ENCODE measurements at regions not wholly inside any gene's neighbourhood (a gene's known extent, or its start where the extent isn't known, plus 50 kb on each side); places are given as distances from the start of the nearest gene placed in this dataset.

DNA sequence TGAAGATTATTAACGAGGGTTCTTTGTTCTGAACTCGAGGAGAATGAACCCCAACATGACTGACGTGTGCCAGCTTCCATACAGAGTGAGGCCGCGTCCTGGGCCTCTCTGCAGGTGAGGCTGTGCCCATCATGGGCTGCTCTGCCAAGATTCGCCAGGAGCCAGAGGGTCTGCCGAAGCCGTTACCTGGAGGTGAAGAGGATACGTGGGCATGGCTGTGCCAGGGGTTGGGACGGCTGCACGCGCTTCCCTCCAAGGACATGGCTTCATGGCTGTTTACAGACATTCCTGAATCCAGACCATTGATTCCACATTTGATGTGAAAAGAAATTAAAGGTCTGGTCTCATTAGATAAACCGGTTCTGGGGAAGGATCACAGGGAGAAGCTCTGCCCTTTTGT lies 211.4 kb upstream of the SALL3 start:
- DNase-seq, result no peak

DNA sequence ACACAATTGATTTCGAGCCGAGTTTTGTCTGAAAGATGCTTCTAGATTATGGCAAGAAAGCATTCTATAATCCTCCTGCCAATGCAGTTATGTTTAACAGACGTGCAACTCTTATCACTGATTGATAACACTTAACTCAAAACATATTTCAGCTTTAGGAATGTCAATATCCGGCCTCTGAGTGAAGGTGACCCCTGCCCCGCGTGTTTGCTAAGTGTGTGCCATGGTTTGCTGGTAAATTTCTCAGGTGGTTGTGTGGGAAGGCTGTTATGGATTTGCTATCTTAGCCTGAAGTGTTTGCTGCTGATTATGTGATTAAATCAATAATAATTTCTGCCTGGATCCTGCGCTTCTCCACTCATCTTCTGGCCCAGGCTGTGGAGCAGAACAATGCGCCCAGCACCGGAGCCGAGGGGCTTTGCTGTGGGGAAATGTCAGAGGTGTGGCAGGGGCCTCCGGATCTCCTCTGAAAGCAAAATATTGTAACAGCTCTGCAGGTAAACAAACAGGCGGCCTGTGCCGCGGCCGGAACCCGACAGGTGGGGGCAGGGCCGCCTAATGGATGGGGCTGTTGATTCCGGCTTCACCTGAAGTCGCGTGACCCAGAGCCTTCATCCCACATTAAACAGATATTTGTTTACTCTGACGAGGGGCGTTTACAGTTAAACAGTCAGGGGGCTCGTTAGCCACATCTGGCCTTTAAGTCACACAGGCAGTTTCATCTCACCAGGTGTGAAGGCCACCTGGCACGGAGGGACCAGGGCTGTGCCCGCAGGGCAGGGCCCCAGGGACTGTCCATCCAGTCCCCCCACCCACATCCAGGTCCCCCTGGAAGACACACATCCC lies 210.7 kb upstream of the SALL3 start:
- no peak for DNase-seq

DNA sequence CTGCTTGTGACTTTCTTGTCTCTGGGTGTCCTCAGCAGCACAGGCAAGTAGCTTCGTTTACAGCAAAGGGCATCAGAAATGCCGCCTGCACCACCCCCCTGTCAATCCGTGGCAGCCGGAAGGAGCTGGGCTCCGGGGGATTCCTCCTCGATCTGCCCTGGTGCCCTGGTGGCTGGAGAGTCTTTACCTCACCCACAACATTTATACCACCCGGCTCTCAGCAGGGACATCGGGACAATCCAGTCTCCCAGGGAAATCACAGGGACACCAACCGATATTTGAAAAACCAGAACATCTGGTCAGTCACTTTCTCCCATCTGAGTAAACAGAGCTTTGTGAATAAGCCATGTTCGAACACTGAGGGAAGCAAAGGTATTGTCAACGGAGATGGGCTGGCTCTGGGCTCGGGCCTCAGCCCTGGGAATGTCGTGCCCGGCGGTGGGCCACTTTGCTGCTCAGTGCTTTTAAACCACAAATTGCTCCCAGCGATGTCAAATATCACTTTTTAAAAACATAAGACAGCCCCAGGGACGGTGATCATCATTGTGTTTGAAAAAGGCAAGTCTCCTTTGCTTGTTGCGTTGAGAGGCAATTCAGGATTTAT lies 210.0 kb upstream of the SALL3 start:
- DNase-seq, result no peak

DNA sequence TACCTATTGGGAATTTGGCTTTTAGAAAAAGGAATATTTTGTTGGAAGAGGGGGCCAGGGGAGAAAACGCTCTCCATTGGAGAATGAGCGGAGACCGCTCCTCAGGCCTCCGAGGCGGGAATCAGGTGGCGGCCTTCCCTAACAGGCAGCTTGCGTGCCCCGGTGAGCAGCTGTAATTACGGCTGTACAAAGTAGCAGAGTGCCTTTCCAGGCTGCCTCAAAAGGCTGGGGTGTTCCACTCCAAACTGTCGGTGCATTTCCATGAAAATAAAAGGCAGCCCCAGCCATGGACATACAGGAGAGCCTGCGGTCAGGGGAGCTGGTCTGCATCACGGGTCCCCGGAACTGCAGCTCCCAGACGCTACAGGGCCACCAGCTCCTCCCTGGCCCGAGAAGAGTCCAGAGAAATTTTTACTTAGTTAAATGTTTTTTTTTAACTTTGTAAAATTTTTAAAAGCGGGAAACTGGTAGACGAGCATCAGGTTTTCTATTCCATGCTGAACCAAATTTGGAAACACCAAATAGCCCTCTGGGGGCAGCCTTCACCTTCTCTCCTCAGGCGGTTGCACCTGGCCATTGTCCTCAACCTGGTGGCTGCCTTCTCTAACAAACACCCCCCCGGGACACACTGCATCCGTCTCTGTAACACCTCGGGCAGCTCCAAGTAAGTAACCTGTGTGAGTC lies 209.3 kb upstream of the SALL3 start:
- DNase-seq, result no peak

DNA sequence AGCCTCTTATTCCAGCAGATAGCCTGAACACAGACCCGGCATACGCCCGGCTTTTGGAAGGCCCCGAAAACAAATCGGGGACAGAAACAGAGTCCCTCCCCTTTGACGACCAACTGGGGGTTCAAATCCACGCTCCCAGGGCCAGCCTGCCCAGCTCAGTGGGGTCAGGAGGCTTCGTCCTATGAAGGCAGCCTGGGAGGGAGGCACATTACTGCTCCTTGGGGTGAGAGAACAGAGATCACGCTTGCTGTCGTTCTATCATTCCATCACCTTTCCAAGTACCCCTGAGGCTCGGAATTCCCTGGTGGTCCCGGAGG lies 208.8 kb upstream of the SALL3 start:
- DNase-seq, result no peak

DNA sequence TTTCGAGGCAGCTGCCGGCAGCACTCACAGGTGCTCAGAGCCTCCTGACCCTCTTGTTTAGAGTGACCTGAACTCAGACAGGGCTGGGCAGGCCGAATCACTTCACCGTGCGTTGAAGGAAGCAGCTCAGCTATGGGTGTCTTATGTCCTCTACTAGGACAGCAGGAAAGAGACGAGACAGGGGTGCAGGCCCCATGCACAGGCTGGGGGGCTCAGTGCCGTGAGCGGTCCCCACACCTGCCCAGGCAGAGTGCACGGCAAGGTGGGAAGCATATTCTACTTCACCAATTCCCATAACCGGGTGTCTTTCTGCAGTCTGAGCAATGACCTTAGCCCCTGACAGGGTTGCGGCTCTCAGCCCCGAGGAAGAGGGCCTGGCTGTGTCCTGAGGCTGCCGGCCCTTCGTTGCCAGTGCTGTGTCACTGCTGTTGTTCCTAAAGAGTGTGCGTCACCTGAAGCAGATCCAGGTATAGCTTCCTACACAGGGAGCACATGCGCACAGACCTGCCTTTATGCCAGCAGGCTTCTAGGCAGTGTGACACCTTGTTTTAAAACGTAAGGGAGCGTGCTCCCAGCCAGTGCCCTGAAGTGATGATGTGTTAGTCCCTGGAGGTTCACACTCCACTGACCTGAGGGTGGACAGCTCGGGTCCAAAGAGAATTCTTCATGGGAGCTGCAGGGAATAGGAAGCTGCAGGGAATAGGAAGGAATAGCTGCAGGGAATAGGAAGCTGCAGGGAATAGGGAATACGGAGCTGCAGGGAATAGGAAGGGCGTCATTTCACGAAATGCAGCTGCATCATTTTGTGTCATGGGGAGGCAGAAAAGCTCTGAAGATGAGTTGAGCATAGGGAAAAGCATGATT lies 207.9 kb upstream of the SALL3 start:
- DNase-seq, result no peak

DNA sequence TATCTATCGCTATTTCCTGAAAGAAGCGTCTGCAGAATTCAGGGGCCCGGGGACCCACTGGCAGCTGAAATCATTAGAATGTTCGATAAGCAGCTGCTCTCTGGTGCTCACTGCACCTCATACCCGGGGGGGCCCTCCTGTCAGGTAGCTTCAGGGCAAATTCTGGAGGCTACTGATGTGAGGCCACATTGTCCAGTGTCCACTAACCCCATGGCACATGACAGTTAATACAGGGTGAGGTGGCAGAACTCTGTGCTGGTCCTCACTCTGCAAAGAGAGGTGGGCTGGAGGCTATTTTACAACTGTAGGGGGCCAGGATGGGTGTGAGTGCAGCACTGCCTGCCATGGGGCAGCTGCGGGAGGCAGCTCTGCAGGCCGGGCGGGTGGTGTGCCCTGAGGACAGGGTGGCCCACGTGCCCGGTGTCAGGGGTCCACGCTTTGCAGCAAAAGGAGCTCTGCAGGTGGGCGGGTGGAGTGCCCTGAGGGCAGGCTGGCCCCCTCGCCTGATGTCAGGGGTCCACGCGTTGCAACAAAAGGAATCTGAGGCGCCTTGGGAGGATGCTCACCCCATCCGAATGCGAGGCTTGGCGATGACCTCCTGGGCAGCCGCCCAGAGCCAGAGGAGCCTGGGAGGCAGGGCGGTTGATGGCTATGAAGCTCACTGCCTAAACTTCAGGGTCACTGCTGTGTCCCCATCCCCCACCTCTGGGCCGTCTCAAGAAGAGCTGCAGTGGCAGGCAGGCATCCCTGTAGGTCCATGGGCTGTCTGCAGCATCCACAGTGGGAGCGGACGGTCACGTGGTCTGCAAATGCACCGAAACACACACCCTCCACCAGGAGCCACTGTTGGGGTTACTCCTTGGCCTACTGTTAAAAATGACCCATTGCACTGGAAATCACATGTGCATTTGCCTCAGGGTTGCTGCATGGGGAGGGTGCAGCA lies 207.0 kb upstream of the SALL3 start:
- DNase-seq, result no peak

DNA sequence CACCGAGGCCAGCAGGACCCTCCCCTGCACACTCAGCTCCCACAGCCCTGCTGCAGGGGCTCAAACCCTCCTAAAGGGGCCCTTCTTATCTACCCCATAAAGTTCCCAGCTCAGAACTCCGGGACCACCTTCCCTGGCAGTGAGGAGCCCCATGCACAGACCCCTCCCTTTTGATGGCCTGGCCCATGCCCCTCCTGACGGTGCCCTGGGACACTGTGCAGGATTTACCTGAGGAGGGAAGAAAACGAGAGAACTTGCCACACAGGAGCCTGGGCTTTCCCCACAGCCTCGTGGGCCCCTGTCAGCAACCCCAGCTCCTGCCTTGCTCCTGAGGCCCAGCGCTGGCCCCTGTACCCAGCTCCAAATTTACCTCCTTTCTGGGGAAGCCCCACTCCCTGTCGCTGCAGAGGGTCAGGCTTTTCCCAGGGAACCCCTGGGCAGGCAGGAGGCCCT lies 206.3 kb upstream of the SALL3 start:
- no peak for DNase-seq

DNA sequence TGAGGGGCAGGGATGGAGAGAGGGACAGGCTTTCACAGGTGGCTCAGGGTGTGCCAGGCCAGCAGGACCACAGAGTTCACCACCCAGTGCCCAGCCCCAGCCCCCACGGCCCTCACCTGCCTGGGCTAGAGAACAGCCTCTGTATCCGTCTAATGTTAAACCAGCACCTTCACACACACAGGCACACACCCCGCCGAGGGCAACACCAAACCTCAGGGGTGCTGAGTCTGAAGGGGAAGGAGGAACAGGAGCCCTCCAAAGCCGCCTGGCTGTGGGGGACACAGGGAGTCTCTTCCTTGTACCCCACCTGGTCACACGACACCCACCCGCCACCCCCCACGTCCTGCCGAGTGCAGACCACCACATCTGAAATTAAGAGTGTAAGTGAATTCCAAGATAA lies 205.8 kb upstream of the SALL3 start:
- DNase-seq, result no peak

DNA sequence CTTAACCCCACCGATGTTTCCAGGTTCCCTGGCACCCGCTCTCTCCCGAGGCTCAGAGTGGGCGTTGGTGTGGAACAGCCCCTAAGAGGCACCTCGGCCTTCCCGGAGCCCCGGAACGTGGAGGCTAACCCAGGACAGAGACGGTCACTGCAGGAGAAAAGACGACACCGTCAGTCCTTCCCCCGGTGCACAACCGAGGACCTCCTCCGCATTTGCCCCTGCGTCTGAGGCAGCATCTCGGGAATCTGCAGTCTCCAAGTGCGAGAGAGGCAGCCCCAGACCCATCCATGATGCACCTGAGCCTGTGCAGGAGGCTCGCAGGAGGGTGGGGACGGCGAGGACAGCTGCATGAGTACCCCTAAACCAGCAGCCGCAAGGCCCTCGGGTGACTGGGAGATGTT lies 204.9 kb upstream of the SALL3 start:
- no peak for DNase-seq

DNA sequence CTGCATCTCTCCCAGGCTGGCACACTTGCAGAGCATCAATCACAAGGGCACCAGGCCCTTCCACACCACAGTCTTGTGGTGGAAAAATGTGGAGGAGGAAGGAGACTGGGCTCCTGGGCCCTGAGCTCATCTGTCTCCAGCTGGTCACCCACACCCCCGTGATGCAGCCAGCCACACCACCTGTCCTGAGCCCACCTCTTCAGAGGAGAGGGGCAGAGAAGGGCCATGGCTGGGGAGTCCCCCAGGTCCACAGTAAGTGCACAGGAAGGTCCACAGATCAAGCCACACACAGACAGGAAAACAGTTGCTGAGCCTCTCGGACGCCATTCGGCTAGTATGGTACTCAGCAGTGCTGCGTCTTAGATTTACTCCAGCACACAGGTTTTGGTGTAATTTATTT lies 203.5 kb upstream of the SALL3 start:
- no peak for DNase-seq

DNA sequence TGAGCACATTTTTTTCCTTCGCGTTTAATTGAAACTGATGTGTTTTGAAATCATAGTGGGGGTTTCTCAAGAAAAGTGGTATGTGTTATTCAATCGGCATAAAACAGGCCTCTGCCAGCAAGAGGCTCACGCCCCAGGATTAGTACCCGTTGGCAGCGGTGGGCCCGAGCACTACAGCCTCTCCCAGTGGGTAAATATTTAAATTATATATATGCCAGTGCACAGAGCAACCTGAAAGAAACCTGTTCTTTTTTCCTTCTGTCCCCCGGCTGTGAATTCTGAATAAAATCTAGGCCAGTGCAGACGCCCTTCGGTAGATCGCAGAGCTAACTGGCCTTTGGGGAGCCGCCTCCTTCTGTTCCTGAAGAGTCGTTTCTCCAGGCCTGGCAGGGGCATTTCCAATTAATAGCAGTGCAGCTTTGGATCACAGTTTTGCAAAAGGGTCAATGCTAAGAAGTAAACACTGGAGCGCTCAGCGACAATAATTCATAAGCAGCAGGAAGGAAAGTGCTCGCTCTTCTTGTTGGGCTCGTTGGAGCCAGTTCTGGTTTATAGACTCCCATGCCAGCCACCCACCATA lies 202.8 kb upstream of the SALL3 start:
- DNase-seq, result no peak

DNA sequence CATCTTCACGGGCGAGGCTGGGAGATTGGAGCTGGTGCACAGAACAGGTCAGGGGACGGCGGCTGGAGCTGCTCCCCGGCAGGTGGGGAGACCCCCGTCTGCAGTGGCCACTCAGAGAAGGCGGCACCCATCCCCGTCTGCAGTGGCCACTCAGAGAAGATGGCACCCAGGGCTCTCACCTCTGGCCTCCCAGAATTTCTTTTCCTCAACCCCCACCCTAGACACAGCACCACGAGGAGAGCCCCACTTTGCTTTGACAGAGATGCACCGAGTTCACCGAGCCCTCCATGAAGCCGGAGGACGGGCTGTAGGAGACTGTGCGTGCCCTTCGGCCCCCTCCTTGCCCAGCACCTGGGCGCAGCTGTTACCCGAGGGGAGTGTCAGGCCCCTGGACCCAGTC lies 201.6 kb upstream of the SALL3 start:
- DNase-seq, result no peak

DNA sequence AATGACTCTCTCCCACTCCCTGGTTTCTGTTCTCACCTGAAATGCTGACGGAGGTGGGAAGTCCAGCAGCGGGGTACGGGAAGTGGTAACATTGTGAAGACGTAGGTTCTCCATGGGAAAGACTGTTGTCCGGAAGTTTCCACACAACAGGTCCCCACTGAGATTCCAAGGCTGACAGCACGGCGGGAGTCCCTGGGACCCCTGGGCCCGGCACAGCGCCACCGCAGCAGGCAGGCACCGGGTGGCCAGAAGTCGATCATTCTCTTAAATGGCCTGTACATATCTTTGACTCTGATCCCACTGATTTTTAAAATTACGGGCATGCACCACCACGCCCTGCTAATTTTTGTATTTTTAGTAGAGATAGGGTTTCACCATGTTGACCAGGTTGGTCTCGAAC lies 201.0 kb upstream of the SALL3 start:
- no peak for DNase-seq

DNA sequence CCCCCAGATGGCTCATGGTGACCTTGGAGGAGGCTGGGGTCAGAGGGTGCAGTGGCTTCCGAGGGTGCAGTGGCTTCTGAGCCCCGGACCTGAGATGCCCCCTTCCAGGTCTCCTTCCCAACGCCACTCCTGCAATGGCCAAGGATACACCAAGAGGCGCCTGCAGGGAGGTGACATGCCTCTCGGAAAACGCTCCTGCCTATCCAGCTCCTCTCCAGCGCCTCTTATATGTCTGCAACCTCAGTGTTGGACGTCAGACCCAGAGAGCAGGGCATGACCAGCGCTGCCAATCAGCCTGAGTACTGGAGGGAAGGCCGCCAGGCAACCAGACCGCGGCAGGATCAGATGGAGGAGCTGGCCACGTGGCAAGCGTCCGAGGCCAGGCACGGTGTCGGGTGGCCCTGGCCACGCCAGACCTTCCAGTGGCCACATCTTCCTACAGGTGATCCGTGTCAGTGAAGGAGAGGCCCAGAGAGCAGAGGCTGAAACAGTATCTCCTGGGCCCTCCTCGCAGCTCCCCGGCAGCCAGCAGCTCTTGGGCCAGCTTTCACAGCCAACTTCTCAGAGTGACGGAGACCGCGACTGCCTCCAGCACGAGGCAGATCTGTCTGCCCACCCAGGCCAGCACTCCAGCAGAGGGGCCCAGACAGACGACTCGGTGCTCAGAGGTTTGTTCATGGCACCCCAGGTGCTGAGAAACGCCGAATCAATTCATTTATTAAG lies 199.5 kb upstream of the SALL3 start:
- no peak for DNase-seq

DNA sequence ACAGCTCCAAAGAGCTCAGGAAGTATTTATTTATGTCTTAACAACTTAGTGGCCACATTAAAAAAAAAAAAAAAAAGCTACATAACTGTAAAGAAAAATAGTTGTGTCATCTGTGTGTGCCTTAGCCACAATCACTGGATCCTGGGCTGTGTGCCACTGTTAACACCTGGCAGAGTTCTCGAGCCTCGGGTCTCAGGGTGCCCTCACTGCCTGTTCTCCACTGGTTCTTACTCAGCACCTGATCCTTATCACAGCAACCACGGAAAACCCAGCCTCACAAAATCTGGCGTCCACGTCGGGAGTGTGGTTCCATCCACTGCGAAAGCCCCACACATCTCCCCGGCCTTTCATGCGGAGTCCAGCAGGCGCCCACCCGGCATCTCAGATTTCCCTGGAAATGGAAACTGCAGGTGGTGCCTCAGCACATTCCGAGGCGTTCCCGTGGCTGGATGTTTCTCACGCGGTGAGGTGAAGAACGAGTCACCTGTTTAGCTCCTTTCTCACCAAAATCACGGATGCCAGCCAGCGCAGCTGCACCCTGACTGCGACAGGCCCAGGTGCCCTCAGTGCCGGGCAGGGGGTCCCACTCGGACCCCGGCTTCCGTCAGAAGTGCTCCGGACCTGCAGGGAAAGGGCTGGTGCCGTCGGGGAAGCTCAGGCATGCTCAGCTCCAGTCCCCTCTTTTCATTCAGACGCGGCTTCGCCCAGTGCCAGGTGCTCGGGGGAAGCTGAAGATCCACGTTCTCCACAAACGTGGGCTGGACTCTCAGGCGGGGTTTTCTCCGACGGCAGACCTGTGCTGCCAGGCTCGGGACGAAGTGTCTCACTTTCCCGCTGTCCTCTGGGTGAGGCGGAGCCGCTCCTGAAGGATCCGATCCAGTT lies 198.7 kb upstream of the SALL3 start:
- no peak for DNase-seq

DNA sequence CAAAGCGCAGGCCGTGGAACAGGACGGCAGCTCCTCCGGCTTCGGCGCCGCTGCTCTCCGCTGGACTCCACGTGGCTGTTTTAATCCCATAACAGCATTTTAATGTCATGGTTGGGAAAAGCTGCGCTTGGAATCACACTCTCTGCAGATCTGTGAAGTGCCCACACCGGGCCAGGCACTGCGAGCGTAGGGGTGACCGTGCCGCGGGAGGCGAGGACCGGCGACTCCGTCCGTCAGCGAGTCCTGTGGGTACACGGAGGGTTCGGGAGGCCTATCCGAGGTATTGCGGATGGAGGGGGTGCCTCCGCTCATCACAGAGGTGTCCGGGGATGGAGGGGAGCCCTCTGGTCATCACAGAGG lies 198.0 kb upstream of the SALL3 start:
- no peak for DNase-seq

DNA sequence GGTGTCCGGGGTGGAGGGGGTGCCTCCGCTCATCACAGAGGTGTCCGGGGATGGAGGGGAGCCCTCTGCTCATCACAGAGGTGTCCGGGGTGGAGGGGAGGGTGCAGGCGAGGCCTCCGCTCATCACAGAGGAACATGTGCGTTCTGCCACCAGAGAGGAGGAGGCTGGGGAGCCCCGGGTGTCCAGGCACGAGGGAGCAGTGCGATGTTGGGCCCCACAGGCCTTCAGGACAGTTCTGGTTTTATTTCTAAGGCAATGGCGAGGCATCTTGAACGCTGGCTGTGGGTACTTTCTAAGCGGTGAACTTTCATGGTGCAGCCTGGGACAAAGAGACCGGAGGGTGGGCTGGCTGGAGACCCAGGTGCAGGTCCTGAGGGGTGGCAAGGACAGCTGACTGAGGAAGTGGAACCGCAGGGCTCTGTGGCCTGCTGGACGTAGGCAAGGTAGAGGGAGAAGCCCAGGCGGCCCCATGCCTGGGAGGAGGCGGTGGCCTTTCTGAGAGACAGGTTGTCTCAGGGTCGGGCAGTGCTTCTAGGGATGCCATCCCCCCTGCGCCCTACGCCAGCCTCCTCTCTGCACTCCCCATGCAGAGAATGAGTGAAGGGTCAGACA lies 196.6 kb upstream of the SALL3 start:
- no peak for DNase-seq

DNA sequence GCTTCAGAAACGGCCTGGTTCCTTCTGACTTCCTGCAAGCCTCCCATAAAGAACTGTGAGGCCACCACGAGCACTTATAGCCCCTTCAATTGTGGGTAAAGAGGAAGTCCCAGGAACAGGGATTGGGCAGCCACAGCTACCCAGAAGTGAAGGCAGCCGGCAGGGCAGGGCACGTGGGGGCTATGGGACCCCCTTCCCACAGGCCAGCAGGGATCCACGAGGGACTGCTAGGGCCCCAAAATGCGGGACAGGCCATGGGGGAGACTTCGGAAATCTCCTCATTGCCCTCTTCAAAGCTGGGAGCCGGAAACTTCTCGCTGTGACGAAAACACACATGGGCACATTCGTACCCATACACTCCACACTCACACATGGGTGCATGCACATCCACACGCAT lies 196.1 kb upstream of the SALL3 start:
- DNase-seq, result no peak

DNA sequence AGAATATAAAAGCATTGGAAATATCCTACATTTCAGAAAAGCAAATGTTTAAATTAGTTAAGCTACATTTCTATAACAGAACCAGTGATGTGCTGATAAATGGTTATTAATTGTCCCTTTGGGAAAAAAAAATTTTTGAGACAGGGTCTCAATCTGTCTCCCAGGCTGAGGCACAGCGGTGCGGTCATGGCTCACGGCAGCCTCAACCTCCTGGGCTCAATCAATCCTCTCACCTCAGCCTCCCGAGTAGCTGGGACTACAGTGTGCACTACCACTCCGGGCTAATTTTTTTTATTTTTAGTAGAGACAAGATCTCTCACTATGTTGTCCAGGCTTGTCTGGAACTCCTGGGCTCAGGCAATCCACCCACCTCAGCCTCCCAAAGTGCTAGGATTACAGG lies 194.8 kb upstream of the SALL3 start:
- no peak for DNase-seq
